ENCODE measurements at regions not wholly inside any gene's neighbourhood (a gene's known extent, or its start where the extent isn't known, plus 50 kb on each side); places are given as distances from the start of the nearest gene placed in this dataset.

DNA sequence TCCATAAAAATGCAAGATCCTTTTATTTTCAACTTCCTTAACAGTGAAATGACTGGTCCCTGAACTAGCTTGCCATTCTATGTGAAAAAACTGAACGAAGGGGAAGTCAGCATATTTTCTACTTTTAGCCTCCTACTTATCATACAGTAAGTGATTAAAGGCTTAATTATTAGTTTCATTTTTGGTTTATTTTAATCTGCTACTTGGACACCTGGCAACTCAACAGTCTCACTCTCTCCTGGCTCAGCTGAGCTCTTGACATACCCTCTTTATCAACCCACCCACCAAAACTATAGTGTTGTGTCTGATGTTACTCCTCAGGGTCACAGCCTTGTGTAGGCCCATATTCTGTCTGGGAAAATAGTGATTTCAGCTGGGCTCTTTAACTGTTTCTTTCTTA lies 86.2 kb upstream of the CPXCR1 start:
- no peak overlapping the region for H3K9ac ChIP-seq (ENCODE audit: insufficient read depth in 1 of 2, low read depth in 2 of 2, low read length in 2 of 2)
- WGBS (ENCODE audit: insufficient coverage, low coverage, missing lambda C conversion rate) = no CpG with 5 or more reads among the region's 1 CpG
- no peaks in the 10 kb centered on the region for H3K9me1 ChIP-seq (ENCODE audit: control insufficient read depth, insufficient read depth, low read length)
- no peak for TF ChIP-seq MYBL2 (IDR thresholded peaks at IDR 0.05; ENCODE audit: low read depth)
- no peak for TF ChIP-seq MYBL2 (CRISPR knock-in tag; IDR thresholded peaks at IDR 0.05; ENCODE audit: borderline replicate concordance)
- TF ChIP-seq, protein P1, sequence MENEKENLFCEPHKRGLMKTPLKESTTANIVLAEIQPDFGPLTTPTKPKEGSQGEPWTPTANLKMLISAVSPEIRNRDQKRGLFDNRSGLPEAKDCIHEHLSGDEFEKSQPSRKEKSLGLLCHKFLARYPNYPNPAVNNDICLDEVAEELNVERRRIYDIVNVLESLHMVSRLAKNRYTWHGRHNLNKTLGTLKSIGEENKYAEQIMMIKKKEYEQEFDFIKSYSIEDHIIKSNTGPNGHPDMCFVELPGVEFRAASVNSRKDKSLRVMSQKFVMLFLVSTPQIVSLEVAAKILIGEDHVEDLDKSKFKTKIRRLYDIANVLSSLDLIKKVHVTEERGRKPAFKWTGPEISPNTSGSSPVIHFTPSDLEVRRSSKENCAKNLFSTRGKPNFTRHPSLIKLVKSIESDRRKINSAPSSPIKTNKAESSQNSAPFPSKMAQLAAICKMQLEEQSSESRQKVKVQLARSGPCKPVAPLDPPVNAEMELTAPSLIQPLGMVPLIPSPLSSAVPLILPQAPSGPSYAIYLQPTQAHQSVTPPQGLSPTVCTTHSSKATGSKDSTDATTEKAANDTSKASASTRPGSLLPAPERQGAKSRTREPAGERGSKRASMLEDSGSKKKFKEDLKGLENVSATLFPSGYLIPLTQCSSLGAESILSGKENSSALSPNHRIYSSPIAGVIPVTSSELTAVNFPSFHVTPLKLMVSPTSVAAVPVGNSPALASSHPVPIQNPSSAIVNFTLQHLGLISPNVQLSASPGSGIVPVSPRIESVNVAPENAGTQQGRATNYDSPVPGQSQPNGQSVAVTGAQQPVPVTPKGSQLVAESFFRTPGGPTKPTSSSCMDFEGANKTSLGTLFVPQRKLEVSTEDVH (IDR thresholded peaks at IDR 0.05; ENCODE audit: low read depth, partially characterized antibody) = no peak
- TF ChIP-seq, protein P2, sequence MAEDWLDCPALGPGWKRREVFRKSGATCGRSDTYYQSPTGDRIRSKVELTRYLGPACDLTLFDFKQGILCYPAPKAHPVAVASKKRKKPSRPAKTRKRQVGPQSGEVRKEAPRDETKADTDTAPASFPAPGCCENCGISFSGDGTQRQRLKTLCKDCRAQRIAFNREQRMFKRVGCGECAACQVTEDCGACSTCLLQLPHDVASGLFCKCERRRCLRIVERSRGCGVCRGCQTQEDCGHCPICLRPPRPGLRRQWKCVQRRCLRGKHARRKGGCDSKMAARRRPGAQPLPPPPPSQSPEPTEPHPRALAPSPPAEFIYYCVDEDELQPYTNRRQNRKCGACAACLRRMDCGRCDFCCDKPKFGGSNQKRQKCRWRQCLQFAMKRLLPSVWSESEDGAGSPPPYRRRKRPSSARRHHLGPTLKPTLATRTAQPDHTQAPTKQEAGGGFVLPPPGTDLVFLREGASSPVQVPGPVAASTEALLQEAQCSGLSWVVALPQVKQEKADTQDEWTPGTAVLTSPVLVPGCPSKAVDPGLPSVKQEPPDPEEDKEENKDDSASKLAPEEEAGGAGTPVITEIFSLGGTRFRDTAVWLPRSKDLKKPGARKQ (CRISPR knock-in tag; IDR thresholded peaks at IDR 0.05) = no peak
- TF ChIP-seq, protein P3, sequence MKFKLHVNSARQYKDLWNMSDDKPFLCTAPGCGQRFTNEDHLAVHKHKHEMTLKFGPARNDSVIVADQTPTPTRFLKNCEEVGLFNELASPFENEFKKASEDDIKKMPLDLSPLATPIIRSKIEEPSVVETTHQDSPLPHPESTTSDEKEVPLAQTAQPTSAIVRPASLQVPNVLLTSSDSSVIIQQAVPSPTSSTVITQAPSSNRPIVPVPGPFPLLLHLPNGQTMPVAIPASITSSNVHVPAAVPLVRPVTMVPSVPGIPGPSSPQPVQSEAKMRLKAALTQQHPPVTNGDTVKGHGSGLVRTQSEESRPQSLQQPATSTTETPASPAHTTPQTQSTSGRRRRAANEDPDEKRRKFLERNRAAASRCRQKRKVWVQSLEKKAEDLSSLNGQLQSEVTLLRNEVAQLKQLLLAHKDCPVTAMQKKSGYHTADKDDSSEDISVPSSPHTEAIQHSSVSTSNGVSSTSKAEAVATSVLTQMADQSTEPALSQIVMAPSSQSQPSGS (CRISPR knock-in tag; IDR thresholded peaks at IDR 0.05) = no peak
- no peak for TF ChIP-seq SIRT6 (IDR thresholded peaks at IDR 0.05; ENCODE audit: low read depth, low read length)
- no TSS peak for BruUV-seq (replicated peaks)
- in situ Hi-C loops (cut with MboI) = no loop called here
- no peaks in the 10 kb centered on the region for H3K9me3 ChIP-seq (replicated peaks; ENCODE audit: control insufficient read depth, insufficient read depth, low read depth, low read length)
- CTCF ChIA-PET (ENCODE audit: low intra/inter-chr PET ratio) = no interaction called here
- H3K79me2 ChIP-seq (ENCODE audit: control insufficient read depth, insufficient read depth, low read length) = no peaks in the 10 kb centered on the region
- DNase-seq (ENCODE audit: extremely low read depth in 1 of 4, low spot score in 3 of 4) (no peak), ATAC-seq (no peak), FAIRE-seq (no peak)
- no peak overlapping the region for H3K4me3 ChIP-seq
- no peaks in the 10 kb centered on the region for H3K36me3 ChIP-seq (ENCODE audit: control insufficient read depth, insufficient read depth, low read length)
- no peak overlapping the region for H3K4me2 ChIP-seq (ENCODE audit: insufficient read depth, low read length)
- H2AFZ ChIP-seq (ENCODE audit: low read depth, low read length) = no peak overlapping the region
- POLR2A ChIA-PET = no interaction called here
- H3K4me1 ChIP-seq (replicated peaks in 1 of 2; ENCODE audit: control insufficient read depth in 2 of 2, insufficient read depth in 2 of 2, low read length in 2 of 2) = no peaks in the 10 kb centered on the region
- no peaks in the 10 kb centered on the region for H3K27me3 ChIP-seq (ENCODE audit: control insufficient read depth in 2 of 2, insufficient read depth in 2 of 2, low read length in 2 of 2)
- no peak overlapping the region for H3K27ac ChIP-seq (ENCODE audit: extremely low read depth, low read depth, low read length)
- no peaks in the 10 kb centered on the region for H4K20me1 ChIP-seq (replicated peaks; ENCODE audit: control insufficient read depth, insufficient read depth, low read length)
- intact Hi-C loops (cut with micrococcal nuclease) = no loop called here
